ENCODE measurements at regions not wholly inside any gene's neighbourhood (a gene's known extent, or its start where the extent isn't known, plus 50 kb on each side); places are given as distances from the start of the nearest gene placed in this dataset.

DNA sequence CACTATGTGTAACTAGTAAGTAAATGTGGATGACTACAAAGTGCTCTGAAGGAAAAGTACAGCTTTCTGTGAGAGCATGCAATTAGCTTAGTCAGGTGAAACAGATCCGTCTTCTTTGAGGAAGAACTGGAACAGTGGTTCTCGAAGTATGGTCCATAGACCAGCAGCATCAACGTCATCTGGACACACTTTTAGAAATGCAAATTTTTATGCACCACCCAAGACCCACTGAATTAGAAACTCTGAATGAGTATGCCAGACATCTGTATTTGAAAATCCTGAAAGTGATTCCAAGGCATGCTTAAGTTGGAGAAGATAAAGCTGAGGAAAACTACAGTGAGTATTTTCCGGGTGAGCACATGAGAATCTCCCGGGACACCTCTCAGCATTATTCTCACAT is 130.7 kb upstream of the SPHKAP start:
- H3K4me3 ChIP-seq: no peak overlapping the region
- H3K27ac ChIP-seq: no peak overlapping the region
- H3K9me3 ChIP-seq: no peaks in the 10 kb centered on the region
- TF ChIP-seq POLR2A (IDR thresholded peaks at IDR 0.05): no peak
- TF ChIP-seq, protein P1, sequence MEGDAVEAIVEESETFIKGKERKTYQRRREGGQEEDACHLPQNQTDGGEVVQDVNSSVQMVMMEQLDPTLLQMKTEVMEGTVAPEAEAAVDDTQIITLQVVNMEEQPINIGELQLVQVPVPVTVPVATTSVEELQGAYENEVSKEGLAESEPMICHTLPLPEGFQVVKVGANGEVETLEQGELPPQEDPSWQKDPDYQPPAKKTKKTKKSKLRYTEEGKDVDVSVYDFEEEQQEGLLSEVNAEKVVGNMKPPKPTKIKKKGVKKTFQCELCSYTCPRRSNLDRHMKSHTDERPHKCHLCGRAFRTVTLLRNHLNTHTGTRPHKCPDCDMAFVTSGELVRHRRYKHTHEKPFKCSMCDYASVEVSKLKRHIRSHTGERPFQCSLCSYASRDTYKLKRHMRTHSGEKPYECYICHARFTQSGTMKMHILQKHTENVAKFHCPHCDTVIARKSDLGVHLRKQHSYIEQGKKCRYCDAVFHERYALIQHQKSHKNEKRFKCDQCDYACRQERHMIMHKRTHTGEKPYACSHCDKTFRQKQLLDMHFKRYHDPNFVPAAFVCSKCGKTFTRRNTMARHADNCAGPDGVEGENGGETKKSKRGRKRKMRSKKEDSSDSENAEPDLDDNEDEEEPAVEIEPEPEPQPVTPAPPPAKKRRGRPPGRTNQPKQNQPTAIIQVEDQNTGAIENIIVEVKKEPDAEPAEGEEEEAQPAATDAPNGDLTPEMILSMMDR (IDR thresholded peaks at IDR 0.05): no peak
- H3K4me1 ChIP-seq: no peaks in the 10 kb centered on the region
- WGBS (ENCODE audit: insufficient coverage, low coverage, low lambda C conversion rate, missing lambda C conversion rate): 50% methylated on average over 4 of the region's 5 CpGs
- DNase-seq (no peak), ATAC-seq (no peak)
- intact Hi-C loops (cut with DNase I): no loop called here
- H3K36me3 ChIP-seq: no peaks in the 10 kb centered on the region
- no peaks in the 10 kb centered on the region for H3K27me3 ChIP-seq

DNA sequence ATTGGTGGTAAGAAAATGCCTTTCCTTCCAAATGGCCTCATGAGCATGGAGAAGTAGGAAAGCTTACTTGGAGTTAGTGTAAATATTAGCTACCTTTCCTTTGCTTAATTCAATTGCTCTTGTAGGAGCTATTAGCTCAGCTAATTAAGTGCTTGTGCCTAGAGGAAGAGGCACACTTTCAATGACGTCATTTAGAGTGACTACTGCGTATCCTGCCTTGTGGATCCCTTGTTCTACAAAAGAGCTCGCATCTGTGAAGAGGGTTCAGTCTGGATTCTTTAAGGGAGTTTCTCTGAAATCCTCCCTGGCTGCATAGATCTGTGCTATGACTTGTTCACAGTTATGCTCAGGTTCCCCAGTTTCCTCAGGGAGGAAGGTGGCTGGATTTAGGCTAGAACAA is 122.5 kb upstream of the SPHKAP start:
- Histone ChIP-seq H3K27me3 (no peaks in the 10 kb centered on the region), H3K4me3 (no peak overlapping the region), H3K36me3 (no peaks in the 10 kb centered on the region), H3K9me3 (no peaks in the 10 kb centered on the region), H3K4me1 (no peaks in the 10 kb centered on the region), H3K27ac (no peak overlapping the region)
- TF ChIP-seq, protein P1 (IDR thresholded peaks at IDR 0.05): no peak
- no peak for TF ChIP-seq POLR2A (IDR thresholded peaks at IDR 0.05)
- DNase-seq: no peak
- intact Hi-C loops (cut with DNase I): no loop called here
- ATAC-seq: no peak
- WGBS (ENCODE audit: insufficient coverage, low coverage, low lambda C conversion rate, missing lambda C conversion rate): 33% methylated on average over 1 of the region's 3 CpGs

DNA sequence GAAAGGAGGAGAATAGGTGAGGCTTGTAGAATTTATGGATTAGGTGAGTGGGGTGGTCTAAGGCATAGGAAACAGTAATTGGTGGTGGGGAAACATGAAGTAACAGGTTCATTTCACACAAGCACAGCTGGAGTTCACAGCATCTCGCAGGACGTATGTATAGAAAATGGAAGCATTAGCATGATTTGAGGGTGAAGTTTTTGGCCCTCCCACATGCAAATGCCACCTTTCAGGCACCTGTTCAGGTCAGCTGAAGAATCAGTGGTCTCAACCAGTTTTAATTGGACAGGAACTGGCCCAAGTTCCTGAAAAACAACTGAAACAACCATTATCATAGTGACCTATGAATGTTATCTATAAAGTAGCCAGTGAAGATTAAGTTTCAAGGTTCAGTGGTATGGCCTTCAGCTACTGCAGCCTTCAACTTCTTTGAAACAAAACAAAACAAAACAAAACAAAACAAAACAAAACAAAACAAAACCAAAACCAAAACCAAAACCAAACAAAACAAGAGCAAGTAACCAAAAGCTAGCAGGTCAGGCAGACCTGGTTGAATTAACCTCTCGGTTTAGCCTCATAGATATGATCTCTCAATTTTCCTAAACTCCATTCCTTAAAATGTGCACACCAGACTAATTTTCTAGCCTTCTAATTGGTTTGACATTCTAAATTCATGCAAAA is 102.1 kb upstream of the SPHKAP start:
- Histone ChIP-seq H3K4me1 (no peaks in the 10 kb centered on the region), H3K27ac (no peak overlapping the region), H3K36me3 (no peaks in the 10 kb centered on the region), H3K9me3 (no peaks in the 10 kb centered on the region), H3K27me3 (no peaks in the 10 kb centered on the region), H3K4me3 (no peak overlapping the region)
- no peak for TF ChIP-seq POLR2A (IDR thresholded peaks at IDR 0.05)
- TF ChIP-seq, protein P1 (IDR thresholded peaks at IDR 0.05): no peak
- ATAC-seq (no peak), DNase-seq (no peak)
- intact Hi-C loops (cut with DNase I): no loop called here
- 72% methylated on average over 2 of the region's 3 CpGs for WGBS (ENCODE audit: insufficient coverage, low coverage, low lambda C conversion rate, missing lambda C conversion rate)

DNA sequence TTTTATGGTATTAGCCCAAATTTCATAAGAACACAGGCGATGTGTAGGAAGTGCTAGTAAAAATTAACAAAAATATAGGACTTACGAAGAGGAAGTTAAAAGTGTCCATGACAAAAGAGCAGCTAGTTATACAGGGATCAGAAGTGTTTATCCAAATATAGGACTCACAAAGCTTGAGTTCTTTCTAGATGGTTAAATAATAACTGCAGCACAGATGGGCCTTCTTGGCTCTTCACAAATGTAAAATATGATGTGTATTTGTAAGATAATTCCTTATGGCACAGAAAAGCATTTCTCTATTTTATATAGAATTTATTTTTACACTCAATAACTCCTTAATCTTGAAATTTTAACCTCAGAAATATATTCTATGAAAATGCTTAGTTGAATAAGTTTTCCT is 100.9 kb upstream of the SPHKAP start:
- intact Hi-C loops (cut with DNase I): no loop called here
- H3K36me3 ChIP-seq: no peaks in the 10 kb centered on the region
- ATAC-seq (no peak), DNase-seq (no peak)
- no peaks in the 10 kb centered on the region for H3K27me3 ChIP-seq
- 47% methylated on average over 2 of the region's 2 CpGs for WGBS (ENCODE audit: insufficient coverage, low coverage, low lambda C conversion rate, missing lambda C conversion rate)
- H3K9me3 ChIP-seq: no peaks in the 10 kb centered on the region
- H3K4me1 ChIP-seq: no peaks in the 10 kb centered on the region
- no peak overlapping the region for H3K4me3 ChIP-seq
- TF ChIP-seq POLR2A (IDR thresholded peaks at IDR 0.05): no peak
- TF ChIP-seq, protein P1 (IDR thresholded peaks at IDR 0.05): no peak
- no peak overlapping the region for H3K27ac ChIP-seq

DNA sequence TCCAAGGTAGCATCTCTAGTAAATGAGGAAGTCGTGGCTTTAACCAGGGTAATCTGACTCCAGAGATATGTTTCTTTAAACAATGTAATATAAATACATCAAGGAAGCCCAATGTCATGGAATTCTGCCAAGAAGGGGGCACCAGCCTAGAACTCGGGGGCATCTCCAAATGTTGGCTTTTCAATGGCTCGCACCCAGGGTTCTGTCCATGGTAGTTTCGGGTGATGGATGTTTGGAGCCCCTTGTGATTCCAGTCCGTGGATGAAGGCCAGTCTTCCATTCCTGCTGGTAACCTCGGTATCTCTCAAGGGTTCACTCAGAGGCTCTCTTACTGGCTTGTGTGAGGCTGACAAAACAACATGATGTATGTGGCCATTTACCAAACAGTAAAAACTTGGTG is 91.7 kb upstream of the SPHKAP start:
- Histone ChIP-seq H3K36me3 (no peaks in the 10 kb centered on the region), H3K4me3 (no peak overlapping the region), H3K27me3 (no peaks in the 10 kb centered on the region), H3K9me3 (no peaks in the 10 kb centered on the region), H3K4me1 (no peaks in the 10 kb centered on the region), H3K27ac (no peak overlapping the region)
- no peak for ATAC-seq
- TF ChIP-seq, protein P1 (IDR thresholded peaks at IDR 0.05): no peak
- TF ChIP-seq POLR2A (IDR thresholded peaks at IDR 0.05): no peak
- intact Hi-C loops (cut with DNase I): no loop called here
- 47% methylated on average over 4 of the region's 6 CpGs for WGBS (ENCODE audit: insufficient coverage, low coverage, low lambda C conversion rate, missing lambda C conversion rate)
- DNase-seq: no peak

Data from right lobe of liver (tissue), 6 donors.